ENCODE measurements at regions not wholly inside any gene's neighbourhood (a gene's known extent, or its start where the extent isn't known, plus 50 kb on each side); places are given as distances from the start of the nearest gene placed in this dataset.

GRCh38 chr3:177557548-177557947 is 360.3 kb upstream of the TBL1XR1 start:
- Histone ChIP-seq H3K36me3 (no peaks in the 10 kb centered on the region), H3K27me3 (no peaks in the 10 kb centered on the region), H3K27ac (no peak overlapping the region), H3K4me3 (no peak overlapping the region), H3K4me1 (ENCODE audit: insufficient read depth) (no peaks in the 10 kb centered on the region), H3K9me3 (no peaks in the 10 kb centered on the region)
- intact Hi-C loops (cut with DNase I), result no loop called here
- WGBS, 3 donors, result 91 to 95% (median 93%) methylated on average over 3 of the region's 3 CpGs
- TF ChIP-seq EP300 (IDR thresholded peaks at IDR 0.05) (no peak), POLR2A (IDR thresholded peaks at IDR 0.05) (no peak)
- TF ChIP-seq, protein P1, sequence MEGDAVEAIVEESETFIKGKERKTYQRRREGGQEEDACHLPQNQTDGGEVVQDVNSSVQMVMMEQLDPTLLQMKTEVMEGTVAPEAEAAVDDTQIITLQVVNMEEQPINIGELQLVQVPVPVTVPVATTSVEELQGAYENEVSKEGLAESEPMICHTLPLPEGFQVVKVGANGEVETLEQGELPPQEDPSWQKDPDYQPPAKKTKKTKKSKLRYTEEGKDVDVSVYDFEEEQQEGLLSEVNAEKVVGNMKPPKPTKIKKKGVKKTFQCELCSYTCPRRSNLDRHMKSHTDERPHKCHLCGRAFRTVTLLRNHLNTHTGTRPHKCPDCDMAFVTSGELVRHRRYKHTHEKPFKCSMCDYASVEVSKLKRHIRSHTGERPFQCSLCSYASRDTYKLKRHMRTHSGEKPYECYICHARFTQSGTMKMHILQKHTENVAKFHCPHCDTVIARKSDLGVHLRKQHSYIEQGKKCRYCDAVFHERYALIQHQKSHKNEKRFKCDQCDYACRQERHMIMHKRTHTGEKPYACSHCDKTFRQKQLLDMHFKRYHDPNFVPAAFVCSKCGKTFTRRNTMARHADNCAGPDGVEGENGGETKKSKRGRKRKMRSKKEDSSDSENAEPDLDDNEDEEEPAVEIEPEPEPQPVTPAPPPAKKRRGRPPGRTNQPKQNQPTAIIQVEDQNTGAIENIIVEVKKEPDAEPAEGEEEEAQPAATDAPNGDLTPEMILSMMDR (IDR thresholded peaks at IDR 0.05), result no peak
- no peak for DNase-seq

- 91 to 98% (median 96%) methylated on average over 5 of the region's 5 CpGs for WGBS, 3 donors
- no peak overlapping the region for H3K4me3 ChIP-seq
- H3K36me3 ChIP-seq, result no peaks in the 10 kb centered on the region
- peaks cover 2% of the 10 kb centered on the region for H3K4me1 ChIP-seq (ENCODE audit: insufficient read depth)
- no peak for TF ChIP-seq POLR2A (IDR thresholded peaks at IDR 0.05)
- TF ChIP-seq EP300 (IDR thresholded peaks at IDR 0.05), result no peak
- TF ChIP-seq, protein P1 (IDR thresholded peaks at IDR 0.05), result no peak
- no peak for DNase-seq
- no peaks in the 10 kb centered on the region for H3K9me3 ChIP-seq
- H3K27me3 ChIP-seq, result no peaks in the 10 kb centered on the region
- no peak overlapping the region for H3K27ac ChIP-seq
- intact Hi-C loops (cut with DNase I), result no loop called here
These were observed 364.1 kb upstream of the TBL1XR1 start for GRCh38 chr3:177561365-177561764.

- no peaks in the 10 kb centered on the region for H3K9me3 ChIP-seq
- 95 to 97% (median 95%) methylated on average over 8 of the region's 8 CpGs for WGBS, 3 donors
- no peaks in the 10 kb centered on the region for H3K27me3 ChIP-seq
- intact Hi-C loops (cut with DNase I), result no loop called here
- no peak for DNase-seq
- TF ChIP-seq POLR2A (IDR thresholded peaks at IDR 0.05), result no peak
- TF ChIP-seq, protein P1 (IDR thresholded peaks at IDR 0.05), result no peak
- TF ChIP-seq EP300 (IDR thresholded peaks at IDR 0.05), result no peak
- no peak overlapping the region for H3K27ac ChIP-seq
- H3K4me1 ChIP-seq (ENCODE audit: insufficient read depth), result peaks cover 2% of the 10 kb centered on the region
- no peak overlapping the region for H3K4me3 ChIP-seq
- H3K36me3 ChIP-seq, result no peaks in the 10 kb centered on the region
These were observed 364.6 kb upstream of the TBL1XR1 start for GRCh38 chr3:177561769-177562392.

DNA sequence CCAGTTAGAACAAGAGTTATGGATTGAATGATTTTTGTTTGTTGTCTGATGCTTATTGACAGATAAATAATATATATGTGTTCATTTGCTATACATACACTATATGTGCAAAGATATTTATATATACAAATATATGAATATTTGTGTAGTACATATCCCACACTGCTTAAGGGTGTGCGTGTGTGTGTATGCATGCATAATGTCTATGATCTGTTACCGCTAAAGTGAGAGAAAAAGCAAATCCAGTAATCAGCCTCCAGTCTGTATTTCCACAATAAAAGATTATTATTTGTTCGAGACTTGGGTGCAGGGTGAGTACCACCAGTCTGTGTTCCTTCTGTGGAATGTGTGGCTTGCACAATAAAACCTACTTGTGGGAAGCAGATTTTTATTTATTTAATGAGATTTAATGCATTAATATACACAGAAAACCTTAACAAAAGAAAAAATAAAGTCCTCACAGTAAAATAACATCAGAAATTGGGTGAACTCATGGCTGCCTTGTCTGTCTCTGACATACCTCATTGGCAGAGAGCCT is 366.0 kb upstream of the TBL1XR1 start:
- Histone ChIP-seq H3K4me3 (no peak overlapping the region), H3K27ac (no peak overlapping the region), H3K36me3 (no peaks in the 10 kb centered on the region), H3K4me1 (ENCODE audit: insufficient read depth) (peaks cover 2% of the 10 kb centered on the region), H3K9me3 (no peaks in the 10 kb centered on the region), H3K27me3 (no peaks in the 10 kb centered on the region)
- TF ChIP-seq POLR2A (IDR thresholded peaks at IDR 0.05) (no peak), EP300 (IDR thresholded peaks at IDR 0.05) (no peak)
- TF ChIP-seq, protein P1 (IDR thresholded peaks at IDR 0.05), result no peak
- intact Hi-C loops (cut with DNase I), result no loop called here
- DNase-seq, result no peak
- WGBS, 3 donors, result 35 to 63% (median 44%) methylated on average over 3 of the region's 3 CpGs

Data from ovary (tissue), 7 donors.